GM18870 (cell line): ENCODE measurements at regions not wholly inside any gene's neighbourhood (a gene's known extent, or its start where the extent isn't known, plus 50 kb on each side); places are given as distances from the start of the nearest gene placed in this dataset.
"Not testable (repeated sequence)": the region's sequence is repeated elsewhere in the genome, so short reads cannot be mapped to it uniquely, and the experiment has no call there.

Experiments used
- ATAC-seq: cut with Tn5 transposase; IDR thresholded peaks from one replicate; pipeline ENCODE4 v1.9.1; 2021; ENCODE audit warnings: moderate library complexity; ENCODE audit not compliant: unreplicated experiment

- ATAC-seq, result no peak
Measured at GRCh38 chr1:199804526-199804925, 223.0 kb upstream of the NR5A2 start.

- ATAC-seq, result no peak
Measured at GRCh38 chr1:199808110-199808870, 219.2 kb upstream of the NR5A2 start.

GRCh38 chr1:199809311-199809710, 218.2 kb upstream of the NR5A2 start:
- ATAC-seq, result no peak

GRCh38 chr1:199811163-199811562, 216.3 kb upstream of the NR5A2 start:
- ATAC-seq, result no peak

- ATAC-seq, result no peak
Measured at GRCh38 chr1:199813198-199813597, 214.3 kb upstream of the NR5A2 start.

GRCh38 chr1:199815947-199816346, 211.6 kb upstream of the NR5A2 start:
- ATAC-seq, result no peak

- ATAC-seq, result no peak
Measured at GRCh38 chr1:199817266-199817665, 210.2 kb upstream of the NR5A2 start.

- no peak for ATAC-seq
Measured at GRCh38 chr1:199821029-199821779, 206.3 kb upstream of the NR5A2 start.

- no peak for ATAC-seq
Measured at GRCh38 chr1:199832451-199832850, 195.1 kb upstream of the NR5A2 start.

- ATAC-seq, result no peak
Measured at GRCh38 chr1:199834711-199835110, 192.8 kb upstream of the NR5A2 start.

GRCh38 chr1:199836430-199836829, 191.1 kb upstream of the NR5A2 start:
- ATAC-seq, result no peak

- no peak for ATAC-seq
Measured at GRCh38 chr1:199837321-199837720, 190.2 kb upstream of the NR5A2 start.

GRCh38 chr1:199839608-199840007, 187.9 kb upstream of the NR5A2 start:
- ATAC-seq, result not testable (repeated sequence)

- ATAC-seq, result not testable (repeated sequence)
Measured at GRCh38 chr1:199843096-199843495, 184.4 kb upstream of the NR5A2 start.

- no peak for ATAC-seq
Measured at GRCh38 chr1:199843861-199844260, 183.6 kb upstream of the NR5A2 start.

- ATAC-seq, result no peak
Measured at GRCh38 chr1:199847021-199847420, 180.5 kb upstream of the NR5A2 start.

- ATAC-seq, result no peak
Measured at GRCh38 chr1:199851439-199852140, 175.9 kb upstream of the NR5A2 start.

GRCh38 chr1:199854686-199855321, 172.7 kb upstream of the NR5A2 start:
- no peak for ATAC-seq

- no peak for ATAC-seq
Measured at GRCh38 chr1:199855580-199855979, 171.9 kb upstream of the NR5A2 start.

- ATAC-seq, result no peak
Measured at GRCh38 chr1:199856216-199856780, 171.2 kb upstream of the NR5A2 start.

GRCh38 chr1:199857108-199857507, 170.4 kb upstream of the NR5A2 start:
- ATAC-seq, result no peak
